PC-9 (cell line): ENCODE measurements at regions not wholly inside any gene's neighbourhood (a gene's known extent, or its start where the extent isn't known, plus 50 kb on each side); places are given as distances from the start of the nearest gene placed in this dataset.

Experiments used
- BruUV-seq: library from RNA; stranded (reverse); fragments of 400-500 nt; replicated peaks from 2 replicates; lab custom pipeline; 2021; lab: Mats Ljungman, UMichigan
- CTCF ChIA-PET: fragments of 300-600 bp; sonication (Branson Sonifier 250); formaldehyde crosslinking; loops from one replicate; lab custom pipeline; 2022; ENCODE audit warnings: antibody characterized with exemption; lab: Charles Lee
- POLR2A ChIA-PET: fragments of 300-600 bp; sonication (Branson Sonifier 250); formaldehyde crosslinking; loops from one replicate; lab custom pipeline; 2022; ENCODE audit warnings: antibody characterized with exemption; ENCODE audit not compliant: unreplicated experiment; lab: Charles Lee
- DNase-seq, 2 experiments: peaks; one replicate each; pipeline versions ENCODE4 v3.0.0 to v3.0.0-alpha.2; 2015 to 2022; ENCODE audit warnings: mixed read lengths in 1 of 2
- H2AFZ ChIP-seq: fragments of 200-600 bp; sonication (generic); 2 replicates; pipeline ENCODE4 v1.8.1; 2017; ENCODE audit warnings: antibody characterized with exemption
- H3F3A ChIP-seq: fragments of 200-600 bp; sonication (generic); 2 replicates; pipeline ENCODE4 v1.8.1; 2017; ENCODE audit warnings: antibody characterized with exemption, mild to moderate bottlenecking, low read depth; ENCODE audit not compliant: insufficient read depth
- H3K27ac ChIP-seq: fragments of 200-600 bp; sonication (generic); 2 replicates; pipeline ENCODE4 v1.6.1; 2016; ENCODE audit warnings: mixed run types
- H3K27me3 ChIP-seq: fragments of 200-600 bp; sonication (generic); 2 replicates; pipeline ENCODE4 v1.6.1; 2016; ENCODE audit warnings: low read depth, mixed run types; ENCODE audit not compliant: insufficient read depth
- H3K36me3 ChIP-seq: fragments of 200-600 bp; sonication (generic); 2 replicates; pipeline ENCODE4 v1.6.1; 2016; ENCODE audit warnings: low read depth, mixed run types
- H3K4me1 ChIP-seq: fragments of 200-600 bp; sonication (generic); replicated peaks from 2 replicates; pipeline ENCODE4 v1.6.1; 2016; ENCODE audit warnings: mixed run types; ENCODE audit not compliant: insufficient read depth
- H3K4me2 ChIP-seq: fragments of 200-600 bp; sonication (generic); 2 replicates; pipeline ENCODE4 v1.6.1; 2017; ENCODE audit warnings: mixed run types
- H3K4me3 ChIP-seq: fragments of 200-600 bp; sonication (generic); 2 replicates; pipeline ENCODE4 v1.6.1; 2016; ENCODE audit warnings: mixed run types
- H3K79me2 ChIP-seq: fragments of 200-600 bp; sonication (generic); 2 replicates; pipeline ENCODE4 v1.6.1; 2017; ENCODE audit warnings: low read depth, mixed run types
- H3K9me2 ChIP-seq: fragments of 200-600 bp; sonication (generic); 2 replicates; pipeline ENCODE4 v1.8.1; 2017; ENCODE audit warnings: mild to moderate bottlenecking; ENCODE audit not compliant: insufficient read depth
- H3K9me3 ChIP-seq: fragments of 200-600 bp; sonication (generic); 2 replicates; pipeline ENCODE4 v1.8.1; 2016; ENCODE audit warnings: low read depth; ENCODE audit not compliant: insufficient read depth
- H4K20me1 ChIP-seq: fragments of 200-600 bp; sonication (generic); 2 replicates; pipeline ENCODE4 v1.8.1; 2017; ENCODE audit not compliant: insufficient read depth
- CTCF ChIP-seq: fragments of 200-600 bp; sonication (generic); conservative IDR thresholded peaks from 2 replicates; pipeline ENCODE4 v1.6.1; 2017; ENCODE audit warnings: mixed run types, antibody characterized with exemption, mild to moderate bottlenecking, moderate library complexity
- EZH2 ChIP-seq: fragments of 200-600 bp; sonication (generic); IDR thresholded peaks from 2 replicates; pipeline ENCODE4 v1.8.0; 2017; ENCODE audit warnings: antibody characterized with exemption, low read depth
- intact Hi-C: fragments of 100-400 bp; cut with micrococcal nuclease; formaldehyde crosslinking; loops from one replicate; pipeline ENCODE4 v1.10.0; 2022; ENCODE audit not compliant: unreplicated experiment

- H4K20me1 ChIP-seq: no peaks in the 10 kb centered on the region
- H3K36me3 ChIP-seq: no peaks in the 10 kb centered on the region
- BruUV-seq: no TSS peak
- H3K9me2 ChIP-seq: no peaks in the 10 kb centered on the region
- POLR2A ChIA-PET: no interaction called here
- no peak for TF ChIP-seq EZH2
- TF ChIP-seq CTCF: no peak
- no peak overlapping the region for H3K4me3 ChIP-seq
- DNase-seq: no peak
- H3K27ac ChIP-seq: no peak overlapping the region
- no peaks in the 10 kb centered on the region for H3K9me3 ChIP-seq
- intact Hi-C loops: no loop called here
- H3K79me2 ChIP-seq: no peaks in the 10 kb centered on the region
- H3F3A ChIP-seq: no peaks in the 10 kb centered on the region
- CTCF ChIA-PET: no interaction called here
- H3K4me2 ChIP-seq: no peak overlapping the region
- no peaks in the 10 kb centered on the region for H3K4me1 ChIP-seq
- no peaks in the 10 kb centered on the region for H3K27me3 ChIP-seq
- no peak overlapping the region for H2AFZ ChIP-seq
Measured at GRCh38 chrX:25300994-25301393, 285.2 kb upstream of the ARX start.

GRCh38 chrX:25296850-25297249 lies 281.1 kb upstream of the ARX start:
- H3K79me2 ChIP-seq: no peaks in the 10 kb centered on the region
- no peak overlapping the region for H3K4me2 ChIP-seq
- TF ChIP-seq CTCF (no peak), EZH2 (no peak)
- H2AFZ ChIP-seq: no peak overlapping the region
- H3K9me3 ChIP-seq: no peaks in the 10 kb centered on the region
- no peaks in the 10 kb centered on the region for H3K4me1 ChIP-seq
- DNase-seq: no peak
- POLR2A ChIA-PET: no interaction called here
- no peaks in the 10 kb centered on the region for H3K9me2 ChIP-seq
- no peak overlapping the region for H3K27ac ChIP-seq
- H3K36me3 ChIP-seq: no peaks in the 10 kb centered on the region
- H3K4me3 ChIP-seq: no peak overlapping the region
- no peaks in the 10 kb centered on the region for H4K20me1 ChIP-seq
- CTCF ChIA-PET: no interaction called here
- BruUV-seq: no TSS peak
- no peaks in the 10 kb centered on the region for H3K27me3 ChIP-seq
- no peaks in the 10 kb centered on the region for H3F3A ChIP-seq
- intact Hi-C loops: no loop called here

GRCh38 chrX:25295466-25295865 lies 279.7 kb upstream of the ARX start:
- H3F3A ChIP-seq: no peaks in the 10 kb centered on the region
- no peaks in the 10 kb centered on the region for H4K20me1 ChIP-seq
- no peaks in the 10 kb centered on the region for H3K9me2 ChIP-seq
- no peaks in the 10 kb centered on the region for H3K27me3 ChIP-seq
- no peaks in the 10 kb centered on the region for H3K4me1 ChIP-seq
- no peak for DNase-seq
- ChIA-PET POLR2A (no interaction called here), CTCF (no interaction called here)
- TF ChIP-seq CTCF: no peak
- TF ChIP-seq EZH2: no peak
- H3K79me2 ChIP-seq: no peaks in the 10 kb centered on the region
- H3K4me2 ChIP-seq: no peak overlapping the region
- no peak overlapping the region for H2AFZ ChIP-seq
- intact Hi-C loops: no loop called here
- H3K4me3 ChIP-seq: no peak overlapping the region
- no peaks in the 10 kb centered on the region for H3K36me3 ChIP-seq
- H3K27ac ChIP-seq: no peak overlapping the region
- no TSS peak for BruUV-seq
- no peaks in the 10 kb centered on the region for H3K9me3 ChIP-seq
